ENCODE measurements at regions not wholly inside any gene's neighbourhood (a gene's known extent, or its start where the extent isn't known, plus 50 kb on each side); places are given as distances from the start of the nearest gene placed in this dataset.
A peak's percentile ranks its signal among the peaks of the same experiment; 100 is the strongest.
"Not testable (repeated sequence)": the region's sequence is repeated elsewhere in the genome, so short reads cannot be mapped to it uniquely, and the experiment has no call there.

DNA sequence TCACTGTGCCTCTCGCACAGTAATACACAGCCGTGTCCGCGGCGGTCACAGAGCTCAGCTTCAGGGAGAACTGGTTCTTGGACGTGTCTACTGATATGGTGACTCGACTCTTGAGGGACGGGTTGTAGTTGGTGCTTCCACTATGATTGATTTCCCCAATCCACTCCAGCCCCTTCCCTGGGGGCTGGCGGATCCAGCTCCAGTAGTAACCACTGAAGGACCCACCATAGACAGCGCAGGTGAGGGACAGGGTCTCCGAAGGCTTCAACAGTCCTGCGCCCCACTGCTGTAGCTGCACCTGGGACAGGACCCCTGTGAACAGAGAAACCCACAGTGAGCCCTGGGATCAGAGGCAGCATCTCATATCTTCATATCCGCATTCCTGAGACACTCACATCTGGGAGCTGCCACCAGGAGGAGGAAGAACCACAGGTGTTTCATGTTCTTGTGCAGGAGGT lies 847.3 kb downstream of the TMEM121 start:
- not testable (repeated sequence) for H3K9ac ChIP-seq (ENCODE audit: low read depth, low read length); H3K4me1 ChIP-seq (ENCODE audit: insufficient read depth, low read length); H3K27me3 ChIP-seq (ENCODE audit: insufficient read depth, low read length); H3K27ac ChIP-seq (ENCODE audit: low read depth, low read length); H3K4me3 ChIP-seq (ENCODE audit: low read length); H3K36me3 ChIP-seq (ENCODE audit: insufficient read depth, low read length)
- WGBS: 94% methylated on average over 13 of the region's 13 CpGs
- H3K9me3 ChIP-seq (ENCODE audit: insufficient read depth, low read depth, low read length): peaks cover 89% of the 10 kb centered on the region

DNA sequence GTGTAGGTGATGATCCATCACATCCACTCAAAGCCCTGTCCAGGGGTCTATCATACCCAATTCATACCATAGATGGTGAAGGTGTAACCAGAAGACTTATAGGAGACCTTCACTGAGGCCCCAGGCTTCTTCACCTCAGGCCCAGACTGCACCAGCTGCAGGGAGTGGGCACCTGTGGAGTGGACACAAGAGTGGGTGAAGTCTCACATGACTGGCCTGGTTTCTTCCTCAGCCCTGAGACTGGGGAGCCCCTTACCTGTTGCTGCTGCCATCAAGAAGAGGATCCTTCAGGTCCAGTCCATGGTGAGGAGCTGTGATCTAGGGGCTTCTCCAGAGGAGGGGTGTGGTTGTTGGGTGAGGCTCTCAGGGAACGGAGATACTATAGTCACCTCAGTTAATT lies 851.0 kb downstream of the TMEM121 start:
- WGBS: no CpG with 5 or more reads among the region's 1 CpG
- Histone ChIP-seq H3K36me3 (ENCODE audit: insufficient read depth, low read length) (no peaks in the 10 kb centered on the region), H3K9ac (ENCODE audit: low read depth, low read length) (no peak overlapping the region), H3K4me1 (ENCODE audit: insufficient read depth, low read length) (no peaks in the 10 kb centered on the region), H3K4me3 (ENCODE audit: low read length) (no peak overlapping the region), H3K9me3 (ENCODE audit: insufficient read depth, low read depth, low read length) (peaks cover 99% of the 10 kb centered on the region), H3K27ac (ENCODE audit: low read depth, low read length) (no peak overlapping the region), H3K27me3 (ENCODE audit: insufficient read depth, low read length) (no peaks in the 10 kb centered on the region)

DNA sequence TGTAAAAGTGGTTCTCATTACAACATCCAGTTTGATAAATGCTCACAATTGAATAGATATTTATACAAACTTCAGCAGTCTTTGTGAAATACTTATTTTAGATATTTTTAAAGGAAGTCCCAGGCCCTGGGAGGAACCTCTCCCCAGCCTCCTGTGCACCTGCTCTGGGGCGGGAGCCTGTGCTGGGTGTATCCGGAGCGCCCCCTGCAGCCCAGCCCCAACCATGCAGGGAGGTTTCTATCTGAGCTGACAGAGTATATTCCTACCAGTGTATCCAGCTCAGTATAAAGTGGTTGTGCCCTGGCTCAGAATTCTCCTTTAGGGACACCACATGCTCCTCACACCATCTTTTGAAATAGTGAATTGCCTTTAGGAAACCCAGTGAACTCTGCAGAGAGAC lies 851.8 kb downstream of the TMEM121 start:
- Histone ChIP-seq H3K27ac (ENCODE audit: low read depth, low read length) (no peak overlapping the region), H3K9ac (ENCODE audit: low read depth, low read length) (no peak overlapping the region)

DNA sequence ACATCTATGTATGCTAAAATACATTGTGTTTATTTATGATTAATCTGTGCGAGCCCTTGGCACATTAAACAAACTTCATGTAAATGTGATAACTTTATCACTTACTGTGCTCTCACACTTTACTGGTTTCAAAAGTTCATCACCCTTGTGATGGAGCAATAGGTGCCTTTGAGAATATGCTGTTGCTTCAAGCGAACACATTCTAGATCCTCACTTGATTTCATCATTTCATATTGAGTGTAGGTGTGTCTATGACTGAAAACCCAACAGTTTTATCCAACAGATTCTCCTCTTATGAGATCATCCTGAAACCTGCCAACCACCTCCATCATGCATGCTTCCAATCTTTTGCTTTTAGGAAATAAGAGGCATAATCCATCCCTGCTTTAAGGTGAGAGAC lies 854.4 kb downstream of the TMEM121 start:
- Histone ChIP-seq H3K9me3 (ENCODE audit: insufficient read depth, low read depth, low read length) (peaks cover 97% of the 10 kb centered on the region), H3K4me1 (ENCODE audit: insufficient read depth, low read length) (no peaks in the 10 kb centered on the region), H3K27ac (ENCODE audit: low read depth, low read length) (no peak overlapping the region), H3K9ac (ENCODE audit: low read depth, low read length) (no peak overlapping the region), H3K36me3 (ENCODE audit: insufficient read depth, low read length) (no peaks in the 10 kb centered on the region), H3K4me3 (ENCODE audit: low read length) (peak overlapping the region; percentile 16; the same call in 1 of the 2 replicates), H3K27me3 (ENCODE audit: insufficient read depth, low read length) (no peaks in the 10 kb centered on the region)
- WGBS: no CpG with 5 or more reads among the region's 2 CpGs

More for the DNA sequence above, 851.8 kb downstream of the TMEM121 start:
- H3K36me3 ChIP-seq (ENCODE audit: insufficient read depth, low read length): no peaks in the 10 kb centered on the region
- H3K9me3 ChIP-seq (ENCODE audit: insufficient read depth, low read depth, low read length): peaks cover 99% of the 10 kb centered on the region
- H3K4me3 ChIP-seq (ENCODE audit: low read length): no peak overlapping the region
- H3K27me3 ChIP-seq (ENCODE audit: insufficient read depth, low read length): no peaks in the 10 kb centered on the region
- WGBS: 42% methylated on average over 3 of the region's 3 CpGs
- no peaks in the 10 kb centered on the region for H3K4me1 ChIP-seq (ENCODE audit: insufficient read depth, low read length)

DNA sequence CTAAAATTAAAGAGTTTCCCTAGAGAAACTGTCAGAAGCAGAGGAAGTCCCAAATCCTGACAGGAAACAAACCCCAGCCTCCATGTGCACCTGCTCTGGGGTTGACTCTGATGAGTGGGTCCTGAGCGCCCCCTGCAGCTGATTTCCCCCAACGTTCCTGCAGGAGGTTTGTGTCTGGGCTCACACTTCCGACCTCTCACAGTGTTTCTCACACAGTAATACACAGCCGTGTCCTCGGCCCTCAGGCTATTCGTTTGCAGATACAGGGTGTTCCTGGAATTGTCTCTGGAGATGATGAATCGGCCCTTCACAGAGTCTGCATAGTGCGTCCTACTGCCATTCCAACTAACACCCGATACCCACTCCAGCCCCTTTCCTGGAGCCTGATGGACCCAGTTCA lies 862.8 kb downstream of the TMEM121 start:
- WGBS: 86% methylated on average over 9 of the region's 9 CpGs
- H3K36me3 ChIP-seq (ENCODE audit: insufficient read depth, low read length); H3K27me3 ChIP-seq (ENCODE audit: insufficient read depth, low read length); H3K27ac ChIP-seq (ENCODE audit: low read depth, low read length); H3K4me1 ChIP-seq (ENCODE audit: insufficient read depth, low read length); H3K9ac ChIP-seq (ENCODE audit: low read depth, low read length); H3K4me3 ChIP-seq (ENCODE audit: low read length): not testable (repeated sequence)
- peaks cover 79% of the 10 kb centered on the region for H3K9me3 ChIP-seq (ENCODE audit: insufficient read depth, low read depth, low read length)

DNA sequence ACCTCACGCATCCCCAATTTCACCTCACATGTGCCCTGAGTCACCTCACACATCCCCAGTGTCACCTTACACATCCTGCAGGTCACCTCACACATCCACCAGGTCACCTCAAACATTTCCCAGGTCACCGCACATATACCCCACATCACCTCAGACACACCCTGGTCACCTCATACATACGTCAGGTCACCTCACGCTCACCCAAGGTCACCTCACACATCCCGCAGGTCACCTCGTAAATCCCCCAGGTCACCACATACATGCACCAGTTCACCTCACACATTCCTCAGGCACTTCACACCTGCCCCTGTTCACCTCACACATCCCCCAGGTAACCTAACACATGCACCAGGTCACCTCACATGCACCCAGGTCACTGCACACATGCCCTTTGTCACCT lies 864.0 kb downstream of the TMEM121 start:
- H3K36me3 ChIP-seq (ENCODE audit: insufficient read depth, low read length): no peaks in the 10 kb centered on the region
- H3K27ac ChIP-seq (ENCODE audit: low read depth, low read length): no peak overlapping the region
- H3K4me1 ChIP-seq (ENCODE audit: insufficient read depth, low read length): no peaks in the 10 kb centered on the region
- WGBS: 94% methylated on average over 6 of the region's 6 CpGs
- peaks cover 79% of the 10 kb centered on the region for H3K9me3 ChIP-seq (ENCODE audit: insufficient read depth, low read depth, low read length)
- no peaks in the 10 kb centered on the region for H3K27me3 ChIP-seq (ENCODE audit: insufficient read depth, low read length)
- H3K4me3 ChIP-seq (ENCODE audit: low read length): no peak overlapping the region
- no peak overlapping the region for H3K9ac ChIP-seq (ENCODE audit: low read depth, low read length)

DNA sequence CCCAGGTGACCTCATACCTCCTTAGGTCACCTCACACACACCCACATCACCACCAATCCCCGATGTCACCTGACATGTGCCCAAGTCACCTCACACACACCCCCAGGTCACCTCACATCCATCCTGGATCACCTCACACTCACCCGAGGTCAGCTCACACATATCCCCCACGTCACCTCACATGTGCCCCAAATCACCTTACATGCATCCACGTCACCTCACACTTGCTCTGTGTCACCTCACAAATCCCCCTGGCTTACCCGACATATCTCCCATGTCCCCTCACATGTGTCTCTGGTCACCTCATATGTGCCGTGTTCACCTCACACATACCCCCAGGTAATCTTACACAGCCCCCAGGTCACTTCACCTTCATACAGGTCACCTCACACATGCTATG lies 864.6 kb downstream of the TMEM121 start:
- Histone ChIP-seq H3K4me1 (ENCODE audit: insufficient read depth, low read length) (no peaks in the 10 kb centered on the region), H3K27me3 (ENCODE audit: insufficient read depth, low read length) (no peaks in the 10 kb centered on the region), H3K36me3 (ENCODE audit: insufficient read depth, low read length) (no peaks in the 10 kb centered on the region), H3K4me3 (ENCODE audit: low read length) (no peak overlapping the region), H3K27ac (ENCODE audit: low read depth, low read length) (no peak overlapping the region), H3K9ac (ENCODE audit: low read depth, low read length) (no peak overlapping the region), H3K9me3 (ENCODE audit: insufficient read depth, low read depth, low read length) (peaks cover 81% of the 10 kb centered on the region)
- WGBS: 83% methylated on average over 6 of the region's 6 CpGs

DNA sequence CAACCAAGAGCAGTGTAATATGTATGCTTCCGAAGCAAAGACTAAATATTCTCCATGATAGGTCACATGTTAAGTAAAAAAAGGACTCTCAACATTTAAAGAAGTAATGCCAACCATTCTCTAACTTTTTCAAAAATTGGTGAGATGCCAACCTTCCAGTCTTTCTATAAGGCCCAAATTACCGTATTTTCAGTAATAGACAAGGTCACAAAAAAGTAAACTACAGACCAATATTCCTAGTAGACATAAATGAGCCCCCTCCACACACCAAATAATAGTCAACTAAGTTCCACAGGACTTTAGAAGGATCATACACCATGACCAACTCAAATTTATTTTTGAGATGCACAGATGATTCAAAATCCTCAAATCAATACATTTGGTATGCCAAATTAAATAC lies 867.4 kb downstream of the TMEM121 start:
- WGBS: 78% methylated on average over 2 of the region's 2 CpGs
- no peak overlapping the region for H3K4me3 ChIP-seq (ENCODE audit: low read length)

DNA sequence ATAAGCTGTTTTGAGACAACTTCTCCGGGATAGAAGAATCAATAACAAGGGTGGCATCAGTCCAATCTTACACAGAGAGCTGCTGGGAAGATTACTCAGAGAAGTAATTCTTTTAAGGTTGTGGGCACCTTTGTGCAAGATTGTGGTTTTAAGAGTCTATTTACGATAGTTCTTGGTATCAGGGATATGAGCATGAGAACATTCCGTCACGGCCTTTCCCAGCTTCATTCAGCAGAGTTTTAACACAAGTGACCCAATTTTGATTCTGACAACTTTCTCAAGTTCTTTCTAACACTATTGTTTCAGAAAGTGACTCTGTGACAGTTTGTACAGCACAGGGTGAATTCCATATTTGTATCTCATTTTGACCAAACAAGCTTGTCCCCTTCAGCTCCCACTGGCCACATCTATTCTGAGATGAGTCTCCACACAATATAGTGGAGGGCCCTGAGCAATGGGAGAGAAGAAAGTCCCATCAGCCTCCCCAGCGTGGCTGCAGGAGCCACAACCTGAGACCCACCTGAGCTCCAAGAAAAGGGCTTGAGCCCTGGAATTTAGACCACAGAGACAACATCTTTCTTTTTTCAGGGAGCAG lies 869.2 kb downstream of the TMEM121 start:
- no peak overlapping the region for H3K4me3 ChIP-seq (ENCODE audit: low read length)
- WGBS: 82% methylated on average over 5 of the region's 5 CpGs
- H3K36me3 ChIP-seq (ENCODE audit: insufficient read depth, low read length): no peaks in the 10 kb centered on the region
- H3K27ac ChIP-seq (ENCODE audit: low read depth, low read length): no peak overlapping the region
- no peak overlapping the region for H3K9ac ChIP-seq (ENCODE audit: low read depth, low read length)
- H3K27me3 ChIP-seq (ENCODE audit: insufficient read depth, low read length): no peaks in the 10 kb centered on the region
- no peaks in the 10 kb centered on the region for H3K4me1 ChIP-seq (ENCODE audit: insufficient read depth, low read length)
- H3K9me3 ChIP-seq (ENCODE audit: insufficient read depth, low read depth, low read length): peaks cover 74% of the 10 kb centered on the region

More for the DNA sequence above, 867.4 kb downstream of the TMEM121 start:
- H3K9me3 ChIP-seq (ENCODE audit: insufficient read depth, low read depth, low read length): peaks cover 83% of the 10 kb centered on the region
- no peaks in the 10 kb centered on the region for H3K27me3 ChIP-seq (ENCODE audit: insufficient read depth, low read length)
- H3K4me1 ChIP-seq (ENCODE audit: insufficient read depth, low read length): no peaks in the 10 kb centered on the region
- no peak overlapping the region for H3K27ac ChIP-seq (ENCODE audit: low read depth, low read length)
- H3K9ac ChIP-seq (ENCODE audit: low read depth, low read length): no peak overlapping the region
- no peaks in the 10 kb centered on the region for H3K36me3 ChIP-seq (ENCODE audit: insufficient read depth, low read length)

DNA sequence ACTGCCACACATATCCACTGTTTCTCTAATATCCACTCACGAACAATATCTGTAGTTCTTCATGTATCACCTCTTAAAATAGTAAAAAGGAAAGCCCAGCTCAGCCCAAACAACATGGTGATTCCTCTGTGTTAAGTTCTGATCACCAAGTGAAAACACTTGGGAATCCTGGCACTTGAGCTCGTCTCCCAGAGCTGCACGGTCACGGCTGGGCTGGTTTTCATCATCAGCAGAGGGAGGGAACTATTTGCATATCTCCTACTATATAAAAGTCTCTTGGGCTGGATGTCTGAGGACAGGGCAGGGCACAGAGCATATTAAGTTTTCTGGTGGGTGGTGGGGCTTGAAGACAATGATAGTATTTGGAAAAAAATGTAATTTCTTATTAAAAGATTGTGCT lies 870.6 kb downstream of the TMEM121 start:
- Histone ChIP-seq H3K4me3 (ENCODE audit: low read length) (no peak overlapping the region; the same call in 1 of the 2 replicates), H3K4me1 (ENCODE audit: insufficient read depth, low read length) (no peaks in the 10 kb centered on the region), H3K27me3 (ENCODE audit: insufficient read depth, low read length) (no peaks in the 10 kb centered on the region), H3K9me3 (ENCODE audit: insufficient read depth, low read depth, low read length) (peaks cover 60% of the 10 kb centered on the region), H3K36me3 (ENCODE audit: insufficient read depth, low read length) (no peaks in the 10 kb centered on the region), H3K27ac (ENCODE audit: low read depth, low read length) (no peak overlapping the region), H3K9ac (ENCODE audit: low read depth, low read length) (no peak overlapping the region)
- 78% methylated on average over 4 of the region's 4 CpGs for WGBS

DNA sequence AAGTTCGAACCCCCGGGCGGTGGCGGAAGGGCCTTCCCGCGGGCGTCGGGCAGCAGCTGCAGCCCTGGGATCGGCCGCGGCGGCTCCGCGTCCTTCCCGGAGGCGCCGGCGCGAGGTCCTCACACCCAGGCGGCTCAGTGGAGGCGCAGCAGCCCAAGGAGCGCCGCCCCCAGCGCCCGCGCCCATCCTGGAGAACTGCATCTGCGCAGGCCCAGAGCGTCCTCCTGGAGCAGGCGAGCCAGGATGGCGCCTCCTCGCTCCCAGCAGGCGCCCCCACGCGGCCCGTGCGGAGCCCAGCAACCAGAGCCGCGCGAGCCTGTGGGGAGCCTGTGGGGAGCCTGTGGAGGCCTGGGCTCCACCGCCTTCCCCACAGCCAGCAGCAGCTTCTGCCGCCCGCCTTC lies 872.5 kb downstream of the TMEM121 start:
- WGBS: 94% methylated on average over 42 of the region's 42 CpGs
- not testable (repeated sequence) for H3K27ac ChIP-seq (ENCODE audit: low read depth, low read length); H3K4me1 ChIP-seq (ENCODE audit: insufficient read depth, low read length); H3K4me3 ChIP-seq (ENCODE audit: low read length); H3K36me3 ChIP-seq (ENCODE audit: insufficient read depth, low read length); H3K27me3 ChIP-seq (ENCODE audit: insufficient read depth, low read length); H3K9ac ChIP-seq (ENCODE audit: low read depth, low read length)
- H3K9me3 ChIP-seq (ENCODE audit: insufficient read depth, low read depth, low read length): peaks cover 55% of the 10 kb centered on the region

DNA sequence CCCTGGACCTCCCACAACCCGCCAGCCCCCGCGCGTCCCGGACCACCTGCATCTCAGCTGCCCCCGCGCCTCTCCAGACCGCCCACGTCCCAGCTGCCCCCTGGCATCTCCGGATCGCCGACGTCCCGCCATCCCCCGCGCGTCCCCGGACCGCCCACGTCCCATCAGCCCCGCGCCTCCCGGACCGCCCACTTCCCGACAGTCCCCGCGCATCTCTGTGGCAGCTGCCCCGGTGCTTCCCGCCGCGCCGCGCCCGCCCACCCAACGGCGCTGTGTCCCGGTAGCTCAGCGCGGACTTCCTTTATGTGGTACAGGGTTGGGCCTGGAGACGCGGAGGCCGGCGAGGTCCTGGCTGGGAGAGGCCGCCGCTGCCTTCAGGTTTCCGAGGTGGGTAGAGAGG lies 874.9 kb downstream of the TMEM121 start:
- not testable (repeated sequence) for H3K27ac ChIP-seq (ENCODE audit: low read depth, low read length)

More for the DNA sequence above, 874.9 kb downstream of the TMEM121 start:
- H3K9me3 ChIP-seq (ENCODE audit: insufficient read depth, low read depth, low read length): peaks cover 38% of the 10 kb centered on the region
- 90% methylated on average over 39 of the region's 46 CpGs for WGBS
- H3K4me1 ChIP-seq (ENCODE audit: insufficient read depth, low read length); H3K9ac ChIP-seq (ENCODE audit: low read depth, low read length); H3K27me3 ChIP-seq (ENCODE audit: insufficient read depth, low read length); H3K36me3 ChIP-seq (ENCODE audit: insufficient read depth, low read length); H3K4me3 ChIP-seq (ENCODE audit: low read length): not testable (repeated sequence)

Measured in HUES64 (cell line).